Erythroblast (primary cell): ENCODE measurements at regions not wholly inside any gene's neighbourhood (a gene's known extent, or its start where the extent isn't known, plus 50 kb on each side); places are given as distances from the start of the nearest gene placed in this dataset.
"Not testable (repeated sequence)": the region's sequence is repeated elsewhere in the genome, so short reads cannot be mapped to it uniquely, and the experiment has no call there.

Source experiments
- GATA1 ChIP-seq: IDR thresholded peaks from 2 replicates; pipeline ENCODE4 v1.6.1; 2011; ENCODE audit warnings: low read depth, mild to moderate bottlenecking, control low read depth, low read length, moderate library complexity
- POLR2A ChIP-seq: IDR thresholded peaks from 2 replicates; pipeline ENCODE4 v1.6.1; 2011; ENCODE audit warnings: mild to moderate bottlenecking, low read length

- TF ChIP-seq POLR2A, GATA1: not testable (repeated sequence)
These were observed 80.2 kb upstream of the CRYM start for GRCh38 chr16:21358261-21358795.
